ENCODE measurements at regions not wholly inside any gene's neighbourhood (a gene's known extent, or its start where the extent isn't known, plus 50 kb on each side); places are given as distances from the start of the nearest gene placed in this dataset.

DNA sequence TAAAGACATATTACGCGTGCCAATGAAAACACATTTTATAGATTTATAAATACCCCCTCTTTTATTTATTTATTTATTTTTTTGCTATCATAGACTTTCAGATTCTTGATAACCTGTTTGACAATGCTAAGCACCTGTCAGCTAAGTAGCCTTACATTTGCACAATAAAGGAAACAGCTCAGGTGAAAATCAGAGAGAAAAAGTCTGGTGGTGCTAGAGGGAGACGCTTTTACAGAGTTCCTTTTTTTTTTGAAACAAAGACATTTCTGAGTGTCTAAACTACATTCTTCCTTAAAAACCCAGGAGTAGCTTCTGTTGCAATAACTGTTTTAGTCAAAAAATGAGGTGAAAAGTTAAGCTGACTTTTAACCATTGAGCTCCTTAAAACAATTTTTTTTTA lies 1611.6 kb downstream of the NCAM2 start:
- H3K27ac ChIP-seq: no peak overlapping the region
- H3K4me1 ChIP-seq: no peaks in the 10 kb centered on the region
- TF ChIP-seq POLR2A (IDR thresholded peaks at IDR 0.05) (no peak), POLR2AphosphoS5 (IDR thresholded peaks at IDR 0.05) (no peak)
- TF ChIP-seq, protein P1, sequence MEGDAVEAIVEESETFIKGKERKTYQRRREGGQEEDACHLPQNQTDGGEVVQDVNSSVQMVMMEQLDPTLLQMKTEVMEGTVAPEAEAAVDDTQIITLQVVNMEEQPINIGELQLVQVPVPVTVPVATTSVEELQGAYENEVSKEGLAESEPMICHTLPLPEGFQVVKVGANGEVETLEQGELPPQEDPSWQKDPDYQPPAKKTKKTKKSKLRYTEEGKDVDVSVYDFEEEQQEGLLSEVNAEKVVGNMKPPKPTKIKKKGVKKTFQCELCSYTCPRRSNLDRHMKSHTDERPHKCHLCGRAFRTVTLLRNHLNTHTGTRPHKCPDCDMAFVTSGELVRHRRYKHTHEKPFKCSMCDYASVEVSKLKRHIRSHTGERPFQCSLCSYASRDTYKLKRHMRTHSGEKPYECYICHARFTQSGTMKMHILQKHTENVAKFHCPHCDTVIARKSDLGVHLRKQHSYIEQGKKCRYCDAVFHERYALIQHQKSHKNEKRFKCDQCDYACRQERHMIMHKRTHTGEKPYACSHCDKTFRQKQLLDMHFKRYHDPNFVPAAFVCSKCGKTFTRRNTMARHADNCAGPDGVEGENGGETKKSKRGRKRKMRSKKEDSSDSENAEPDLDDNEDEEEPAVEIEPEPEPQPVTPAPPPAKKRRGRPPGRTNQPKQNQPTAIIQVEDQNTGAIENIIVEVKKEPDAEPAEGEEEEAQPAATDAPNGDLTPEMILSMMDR (IDR thresholded peaks at IDR 0.05): no peak
- H3K36me3 ChIP-seq: no peaks in the 10 kb centered on the region
- DNase-seq (ENCODE audit: low spot score in 2 of 2): no peak
- no peak overlapping the region for H3K4me3 ChIP-seq
- H3K27me3 ChIP-seq: no peaks in the 10 kb centered on the region
- H3K9me3 ChIP-seq: no peaks in the 10 kb centered on the region
- intact Hi-C loops (cut with DNase I; ENCODE audit: low total_unique reads): no loop called here

DNA sequence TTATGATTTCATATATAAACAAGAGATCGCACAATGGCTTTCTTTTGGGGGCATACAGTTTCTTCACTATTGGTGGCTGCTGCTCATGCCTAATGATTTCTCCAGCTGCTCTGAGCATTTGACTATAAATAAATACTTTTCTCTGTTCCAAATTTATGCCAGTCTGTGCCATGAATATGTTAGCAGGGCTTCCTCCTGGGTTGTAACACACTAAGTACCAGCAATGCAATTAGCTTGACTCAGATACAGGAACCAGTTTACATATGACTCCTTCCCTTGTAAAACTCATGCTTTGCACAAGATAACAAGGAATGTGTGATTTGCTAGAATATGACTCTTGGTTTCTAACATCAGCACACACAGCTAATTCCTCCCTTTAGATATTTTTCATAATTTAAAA lies 1629.7 kb downstream of the NCAM2 start:
- H3K9me3 ChIP-seq: no peaks in the 10 kb centered on the region
- H3K4me3 ChIP-seq: no peak overlapping the region
- H3K27me3 ChIP-seq: no peaks in the 10 kb centered on the region
- intact Hi-C loops (cut with DNase I; ENCODE audit: low total_unique reads): no loop called here
- no peak overlapping the region for H3K27ac ChIP-seq
- no peaks in the 10 kb centered on the region for H3K36me3 ChIP-seq
- DNase-seq (ENCODE audit: low spot score in 2 of 2): no peak
- H3K4me1 ChIP-seq: no peaks in the 10 kb centered on the region
- TF ChIP-seq POLR2AphosphoS5 (IDR thresholded peaks at IDR 0.05): no peak
- no peak for TF ChIP-seq POLR2A (IDR thresholded peaks at IDR 0.05)
- TF ChIP-seq, protein P1 (IDR thresholded peaks at IDR 0.05): no peak

DNA sequence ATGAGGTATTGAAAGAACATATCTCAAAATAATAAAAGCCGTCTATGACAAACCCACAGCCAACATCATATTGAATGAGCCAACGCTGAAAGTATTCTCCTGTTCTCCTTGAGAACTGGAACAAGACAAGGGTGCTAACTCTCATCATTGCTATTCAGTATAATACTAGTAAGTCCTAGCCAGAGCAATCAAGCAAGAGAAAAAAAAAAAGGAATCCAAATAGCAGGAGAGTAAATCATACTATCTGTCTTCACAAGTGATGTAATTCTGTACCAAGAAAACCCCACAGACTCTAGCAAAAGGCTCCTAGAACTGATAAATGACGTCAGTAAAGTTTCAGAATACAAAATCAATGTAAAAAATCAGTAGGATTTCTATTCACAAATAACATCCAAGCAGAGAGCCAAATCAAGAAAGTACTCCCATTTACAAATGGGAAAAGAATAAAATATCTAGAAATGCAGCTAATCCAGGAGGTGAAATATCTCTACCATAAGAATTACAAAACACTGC lies 1632.8 kb downstream of the NCAM2 start:
- TF ChIP-seq, protein P1 (IDR thresholded peaks at IDR 0.05): no peak
- no peak for TF ChIP-seq POLR2A (IDR thresholded peaks at IDR 0.05)
- no peak for TF ChIP-seq POLR2AphosphoS5 (IDR thresholded peaks at IDR 0.05)
- Histone ChIP-seq H3K27ac (no peak overlapping the region), H3K36me3 (no peaks in the 10 kb centered on the region), H3K9me3 (no peaks in the 10 kb centered on the region), H3K4me1 (no peaks in the 10 kb centered on the region), H3K27me3 (no peaks in the 10 kb centered on the region), H3K4me3 (no peak overlapping the region)
- no peak for DNase-seq (ENCODE audit: low spot score in 2 of 2)
- intact Hi-C loops (cut with DNase I; ENCODE audit: low total_unique reads): no loop called here

DNA sequence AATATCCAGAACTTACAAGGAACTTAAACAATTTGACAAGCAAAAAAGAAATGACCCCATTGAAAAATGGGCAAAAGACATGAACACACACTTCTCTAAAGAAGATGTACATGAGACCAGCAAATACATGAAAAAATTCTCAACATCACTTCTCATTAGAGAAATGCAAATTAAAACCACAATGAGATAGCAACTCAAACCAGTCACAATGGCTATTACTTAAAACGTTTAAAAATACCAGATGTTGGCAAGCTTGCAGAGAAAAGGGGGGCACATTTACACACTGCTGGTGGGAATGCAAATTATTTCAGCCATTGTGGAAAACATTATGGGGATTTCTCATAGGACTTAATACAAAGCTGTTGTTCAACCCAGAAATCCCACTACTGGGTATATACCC lies 1634.0 kb downstream of the NCAM2 start:
- Histone ChIP-seq H3K27ac (no peak overlapping the region), H3K4me3 (no peak overlapping the region), H3K4me1 (no peaks in the 10 kb centered on the region), H3K36me3 (no peaks in the 10 kb centered on the region), H3K27me3 (no peaks in the 10 kb centered on the region), H3K9me3 (no peaks in the 10 kb centered on the region)
- intact Hi-C loops (cut with DNase I; ENCODE audit: low total_unique reads): no loop called here
- no peak for TF ChIP-seq POLR2AphosphoS5 (IDR thresholded peaks at IDR 0.05)
- TF ChIP-seq, protein P1 (IDR thresholded peaks at IDR 0.05): no peak
- no peak for TF ChIP-seq POLR2A (IDR thresholded peaks at IDR 0.05)
- no peak for DNase-seq (ENCODE audit: low spot score in 2 of 2)

DNA sequence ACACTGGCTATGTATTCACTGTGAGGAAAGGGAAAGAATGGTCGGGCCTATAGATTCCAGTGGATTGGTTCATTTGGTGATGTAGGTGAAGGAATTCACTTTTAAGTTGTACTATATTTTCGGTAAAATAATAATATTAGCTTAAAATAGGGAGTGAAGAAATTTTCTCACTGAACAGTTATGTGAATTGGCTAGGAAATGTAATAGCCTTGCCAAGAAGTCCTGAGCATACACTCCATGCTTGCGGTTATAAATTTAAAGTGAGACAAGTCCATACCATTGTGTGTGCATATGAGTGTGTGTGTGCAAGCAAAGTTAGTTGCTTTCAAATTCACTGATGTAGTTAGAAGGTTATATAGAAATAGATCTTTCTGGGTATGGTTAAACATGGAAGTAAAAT lies 1651.0 kb downstream of the NCAM2 start:
- Histone ChIP-seq H3K4me3 (no peak overlapping the region), H3K36me3 (no peaks in the 10 kb centered on the region), H3K27ac (no peak overlapping the region), H3K27me3 (no peaks in the 10 kb centered on the region), H3K9me3 (no peaks in the 10 kb centered on the region), H3K4me1 (no peaks in the 10 kb centered on the region)
- intact Hi-C loops (cut with DNase I; ENCODE audit: low total_unique reads): no loop called here
- no peak for TF ChIP-seq POLR2A (IDR thresholded peaks at IDR 0.05)
- no peak for TF ChIP-seq POLR2AphosphoS5 (IDR thresholded peaks at IDR 0.05)
- TF ChIP-seq, protein P1 (IDR thresholded peaks at IDR 0.05): no peak
- no peak for DNase-seq (ENCODE audit: low spot score in 2 of 2)

Measured in breast epithelium (tissue), 4 donors.